ENCODE measurements at regions not wholly inside any gene's neighbourhood (a gene's known extent, or its start where the extent isn't known, plus 50 kb on each side); places are given as distances from the start of the nearest gene placed in this dataset.

- TF ChIP-seq SP1 (IDR thresholded peaks at IDR 0.05) (no peak), NFRKB (IDR thresholded peaks at IDR 0.05) (no peak), ARNT (IDR thresholded peaks at IDR 0.05) (no peak)
Observed at GRCh38 chr13:80211566-80211965, 129.4 kb downstream of the SPRY2 start.
